ENCODE measurements at regions not wholly inside any gene's neighbourhood (a gene's known extent, or its start where the extent isn't known, plus 50 kb on each side); places are given as distances from the start of the nearest gene placed in this dataset.

GRCh38 chr10:5268743-5269142 is 72.1 kb downstream of the AKR1C4 start:
- no peak for TF ChIP-seq CTCF (IDR thresholded peaks at IDR 0.05)

- no peak for TF ChIP-seq CTCF (IDR thresholded peaks at IDR 0.05)
Observed at GRCh38 chr10:5269791-5270190, 73.2 kb downstream of the AKR1C4 start.

GRCh38 chr10:5271526-5271925 is 74.9 kb downstream of the AKR1C4 start:
- no peak for TF ChIP-seq CTCF (IDR thresholded peaks at IDR 0.05)

DNA sequence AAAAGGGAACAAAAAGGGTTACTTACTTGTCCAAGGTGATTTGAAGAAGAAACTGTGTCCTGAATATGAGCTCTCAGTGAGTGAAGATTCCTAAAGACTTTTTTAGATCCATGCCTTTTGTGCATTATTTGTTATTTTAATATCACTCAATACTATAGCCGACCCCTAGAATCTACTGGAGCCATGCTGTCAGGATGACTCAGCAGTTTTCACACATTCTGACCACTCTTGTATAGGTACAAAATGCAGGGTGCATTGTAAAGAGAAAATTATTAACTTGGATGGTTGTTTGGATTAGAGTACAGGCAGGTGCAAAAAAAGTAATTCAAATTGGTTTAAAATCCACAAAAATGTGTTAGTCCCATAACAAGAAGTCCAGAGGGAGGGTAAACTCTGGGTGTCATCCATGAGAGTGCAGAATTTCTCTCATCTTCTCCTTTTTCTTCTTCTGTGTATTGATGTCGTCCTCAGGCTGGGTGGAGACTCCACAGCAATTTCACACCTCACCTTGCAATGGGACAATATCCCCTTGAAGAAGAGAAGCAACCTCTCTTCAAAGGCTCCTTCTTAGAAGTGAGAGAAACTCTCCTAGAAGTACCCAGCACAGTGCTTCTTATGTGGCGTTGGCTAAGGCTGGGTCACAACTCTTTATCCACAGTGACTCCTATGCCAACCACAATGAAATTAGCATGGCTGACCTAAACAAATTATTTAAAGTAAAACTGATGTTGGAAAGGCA is 75.6 kb downstream of the AKR1C4 start:
- TF ChIP-seq CTCF (IDR thresholded peaks at IDR 0.05): no peak

- TF ChIP-seq CTCF (IDR thresholded peaks at IDR 0.05): no peak
Observed at GRCh38 chr10:5274795-5275194, 78.2 kb downstream of the AKR1C4 start.

- no peak for TF ChIP-seq CTCF (IDR thresholded peaks at IDR 0.05)
Observed at GRCh38 chr10:5281356-5281755, 83.4 kb upstream of the UCN3 start.

DNA sequence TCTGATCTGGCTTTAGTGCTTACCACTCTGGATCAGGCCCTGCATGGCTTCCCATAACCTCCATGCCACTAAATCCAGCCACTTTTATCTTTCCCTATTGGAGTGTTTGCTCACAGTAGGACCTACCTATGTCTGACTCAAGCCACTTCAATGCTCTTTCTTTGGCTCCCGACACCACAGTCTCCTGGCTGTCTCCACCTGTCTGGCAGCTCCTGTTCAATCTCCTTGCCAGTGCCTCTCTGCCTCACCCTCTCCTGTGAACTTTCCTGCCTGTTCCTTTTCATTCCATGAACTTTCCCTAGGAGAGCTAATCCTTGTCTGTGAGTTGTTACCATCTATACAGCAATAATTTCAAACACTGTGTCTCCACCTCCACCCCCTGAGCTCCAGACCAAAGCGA is 82.6 kb upstream of the UCN3 start:
- TF ChIP-seq CTCF (IDR thresholded peaks at IDR 0.05): no peak
